ENCODE measurements at regions not wholly inside any gene's neighbourhood (a gene's known extent, or its start where the extent isn't known, plus 50 kb on each side); places are given as distances from the start of the nearest gene placed in this dataset.
"Not testable (repeated sequence)": the region's sequence is repeated elsewhere in the genome, so short reads cannot be mapped to it uniquely, and the experiment has no call there.

DNA sequence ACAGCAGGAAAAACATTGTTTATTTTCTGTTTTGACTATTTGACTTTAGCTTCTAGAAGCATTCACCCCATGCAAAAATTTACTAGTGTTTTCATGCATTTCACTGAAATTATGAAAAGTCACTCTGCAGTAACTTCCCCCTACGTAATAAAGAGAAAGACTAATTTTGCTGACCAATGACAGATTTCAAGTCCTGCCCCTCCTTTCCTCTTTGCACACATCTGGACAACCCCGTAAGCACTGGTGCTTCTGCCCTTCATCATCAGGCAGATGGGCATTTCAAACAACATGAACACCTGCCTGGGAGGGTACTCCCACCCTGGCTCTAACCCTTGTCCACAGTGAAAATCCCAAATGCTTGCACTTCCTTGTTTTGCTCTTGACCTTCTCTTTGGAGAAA is 815.0 kb upstream of the ID2 start:
- no peak for DNase-seq

DNA sequence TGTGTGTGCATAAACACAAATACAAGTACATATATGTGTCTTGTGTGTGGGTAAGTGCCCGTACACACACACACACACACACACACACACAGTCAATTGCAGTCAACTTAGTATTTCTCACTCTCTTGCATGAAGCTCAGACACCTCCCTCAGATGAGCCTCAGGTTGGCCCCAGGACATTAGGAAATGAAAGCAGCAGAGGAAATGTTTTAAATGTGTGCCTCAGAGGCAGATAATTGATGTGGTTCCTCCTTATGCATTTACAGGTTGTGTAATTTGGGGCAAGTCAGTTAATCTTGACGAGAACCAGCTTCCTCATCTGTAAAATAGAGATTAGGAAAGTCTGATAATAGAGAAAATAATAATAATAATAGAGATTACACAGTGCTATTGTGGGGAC is 814.0 kb upstream of the ID2 start:
- no peak for DNase-seq

DNA sequence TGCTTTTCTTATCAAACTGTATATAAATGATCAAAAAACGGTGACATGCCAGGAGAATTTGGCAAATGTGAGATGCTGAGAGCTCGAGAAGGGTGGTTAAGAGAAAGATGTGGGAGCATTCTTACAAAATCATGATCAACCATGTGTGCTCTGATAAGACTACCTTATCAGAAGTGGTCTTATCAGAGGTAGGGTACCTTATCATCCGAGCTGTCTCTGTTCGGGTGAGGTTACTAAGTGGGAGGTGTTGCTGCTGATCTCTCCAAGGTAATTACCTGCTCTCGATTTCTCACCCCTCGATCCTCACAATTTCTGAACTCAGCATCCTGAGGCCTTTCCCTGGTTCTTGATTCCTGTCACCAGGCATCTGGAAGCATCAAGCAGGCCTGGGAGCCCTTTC is 813.0 kb upstream of the ID2 start:
- DNase-seq: no peak

DNA sequence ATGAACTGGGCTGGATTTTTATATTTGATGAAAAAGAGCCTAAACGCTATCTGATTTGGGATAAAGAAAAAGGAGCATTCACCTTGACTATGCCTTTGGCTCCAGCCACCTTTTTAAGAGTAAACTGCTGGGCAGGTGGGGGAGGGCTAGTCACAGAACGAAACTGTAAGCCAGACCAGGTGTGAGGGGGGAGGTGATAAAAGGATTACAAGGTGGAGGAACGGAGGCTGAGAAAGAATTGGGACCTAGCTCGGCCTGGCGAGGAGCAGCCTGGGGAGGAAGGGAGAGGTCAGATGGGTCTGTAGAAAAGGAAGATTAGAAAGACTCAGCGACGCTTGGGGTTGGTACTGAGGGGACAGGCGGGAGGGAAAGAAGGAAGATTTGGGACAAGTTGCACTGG is 805.4 kb upstream of the ID2 start:
- not testable (repeated sequence) for DNase-seq

DNA sequence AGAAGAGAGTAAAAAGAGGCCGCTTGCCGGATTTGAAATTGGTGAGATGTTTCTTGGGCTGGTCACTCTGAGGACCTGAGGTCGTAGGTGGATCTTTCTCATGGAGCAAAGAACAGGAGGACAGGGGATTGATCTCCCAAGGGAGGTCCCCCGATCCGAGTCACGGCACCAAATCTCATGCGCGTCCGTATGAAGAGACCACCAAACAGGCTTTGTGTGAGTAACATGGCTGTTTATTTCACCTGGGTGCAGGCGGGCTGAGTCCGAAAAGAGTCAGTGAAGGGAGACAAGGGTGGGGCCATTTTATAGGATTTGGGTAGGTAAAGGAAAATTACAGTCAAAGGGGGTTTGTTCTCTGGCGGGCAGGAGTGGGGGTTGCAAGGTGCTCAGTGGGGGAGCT is 803.6 kb upstream of the ID2 start:
- not testable (repeated sequence) for DNase-seq

DNA sequence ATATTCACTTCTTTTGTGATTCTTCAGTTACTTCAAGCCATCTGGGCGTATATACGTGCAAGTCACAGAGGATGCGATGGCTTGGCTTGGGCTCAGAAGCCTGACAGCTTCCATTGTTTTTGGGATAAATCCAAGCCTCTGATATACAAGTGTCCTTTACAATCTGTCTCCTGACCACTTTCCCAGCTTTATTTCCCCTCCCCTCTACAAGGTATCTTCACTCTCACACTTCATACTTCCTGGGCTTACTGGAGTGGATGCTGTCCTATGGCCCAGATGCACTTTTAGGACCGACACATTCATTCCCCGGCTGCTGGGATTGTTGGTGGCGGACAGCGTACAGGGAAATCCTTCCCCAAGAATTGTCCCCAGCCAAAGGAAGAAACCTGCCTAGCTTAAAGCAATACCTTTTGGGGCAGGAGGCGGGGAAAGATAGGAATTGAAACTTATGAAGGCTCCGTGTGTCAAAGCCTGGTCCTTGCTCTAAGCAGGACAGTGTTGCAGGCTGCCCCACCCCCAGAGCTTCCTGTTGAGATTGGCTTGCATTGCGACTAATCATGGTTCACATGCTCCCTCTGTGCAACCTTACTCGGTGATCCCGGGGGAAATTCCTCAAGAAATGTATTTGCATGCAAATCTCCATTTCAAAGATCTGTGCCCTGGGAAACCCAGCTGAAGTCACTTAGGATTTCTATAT is 802.9 kb upstream of the ID2 start:
- DNase-seq: no peak

DNA sequence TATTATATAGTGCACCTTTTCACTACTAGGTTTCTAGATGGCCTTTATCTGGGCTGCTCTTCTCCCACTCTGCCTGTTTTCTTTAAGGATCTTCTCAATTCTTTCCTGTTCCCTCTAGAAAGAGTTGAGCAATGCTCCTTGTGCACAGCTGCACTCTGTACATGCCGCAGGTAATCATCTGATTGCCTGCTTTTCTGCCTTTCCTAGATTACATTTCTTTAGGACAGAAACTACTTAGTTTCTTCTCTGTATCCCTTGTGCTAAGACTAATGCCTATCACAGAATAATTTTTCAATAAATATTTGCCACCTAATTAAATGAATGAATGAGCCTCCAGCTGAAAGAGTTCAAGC is 802.4 kb upstream of the ID2 start:
- no peak for DNase-seq

DNA sequence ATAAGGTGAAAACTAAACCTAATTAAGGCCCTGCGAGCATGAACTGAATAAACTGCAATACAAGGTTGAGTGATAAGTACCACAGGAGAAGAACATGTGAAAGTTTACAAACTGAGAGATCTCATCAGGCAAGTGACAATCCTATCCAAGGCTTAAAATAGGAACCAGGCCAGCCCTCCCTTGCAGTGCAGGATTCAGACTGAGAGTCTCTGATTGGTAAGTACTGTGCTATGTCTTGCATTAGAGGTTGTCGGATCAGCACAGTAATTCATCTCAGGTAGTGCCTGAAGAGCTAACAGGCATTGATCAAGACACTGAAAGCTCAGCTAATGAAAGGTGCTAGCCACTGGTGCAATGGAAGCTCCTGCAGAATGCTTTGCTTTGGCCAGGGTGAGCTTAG is 801.7 kb upstream of the ID2 start:
- DNase-seq: no peak

DNA sequence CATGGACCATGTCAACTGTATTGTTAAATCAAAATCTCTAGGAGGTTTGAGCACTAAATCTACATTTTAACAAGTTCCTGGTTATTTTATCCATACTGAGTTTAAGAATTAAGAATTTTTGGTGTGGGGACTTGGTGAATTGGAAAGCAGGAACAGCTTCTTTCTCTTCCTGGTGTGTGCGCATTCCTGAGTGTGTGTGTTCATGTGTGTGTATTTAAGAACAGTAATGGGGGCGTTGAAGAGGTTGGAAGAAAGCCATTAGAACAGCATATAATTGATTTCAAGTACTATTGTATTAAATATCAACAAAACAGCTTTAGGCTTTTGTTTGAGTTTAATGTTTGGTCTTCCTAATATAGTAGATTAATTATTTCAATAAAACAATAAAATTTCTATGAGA is 801.3 kb upstream of the ID2 start:
- no peak for DNase-seq

DNA sequence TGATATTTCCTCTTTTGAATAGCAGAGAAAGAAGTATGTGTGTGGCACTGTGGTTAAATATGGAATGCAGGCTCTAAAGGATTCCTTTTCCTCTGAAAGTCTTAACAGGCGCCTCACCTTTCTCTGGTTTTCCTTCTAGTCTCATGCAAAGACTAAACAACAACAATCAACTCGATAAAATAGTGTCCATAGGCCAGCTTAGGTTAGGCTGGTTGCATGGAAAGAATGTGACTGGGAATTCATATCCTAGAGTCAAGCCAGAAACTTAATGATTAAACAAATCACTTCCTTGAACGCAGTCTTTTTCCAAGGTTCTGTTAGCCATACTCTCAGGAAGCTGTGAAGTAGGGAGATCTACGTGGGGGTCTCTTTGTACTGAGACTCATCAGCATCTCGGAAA is 800.8 kb upstream of the ID2 start:
- no peak for DNase-seq

DNA sequence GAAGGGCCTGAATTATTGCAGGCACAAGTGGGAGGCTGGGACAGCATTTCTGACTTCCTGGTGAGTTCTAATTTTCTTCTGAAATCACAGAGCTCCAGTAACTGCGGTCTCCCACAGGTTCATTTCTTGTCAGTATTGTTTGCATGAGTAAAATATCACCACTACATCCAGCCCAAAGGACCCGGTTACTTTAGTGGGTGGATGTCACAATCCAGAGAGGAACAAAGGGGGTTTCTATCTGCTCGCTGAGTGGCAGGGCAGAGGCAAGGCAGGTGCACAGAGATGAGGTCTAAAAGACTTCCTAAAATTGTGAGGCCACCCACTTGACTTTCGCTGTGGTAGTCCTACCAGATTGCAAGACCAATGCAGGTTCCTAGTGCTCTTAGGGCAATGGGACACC is 800.4 kb upstream of the ID2 start:
- DNase-seq: no peak

DNA sequence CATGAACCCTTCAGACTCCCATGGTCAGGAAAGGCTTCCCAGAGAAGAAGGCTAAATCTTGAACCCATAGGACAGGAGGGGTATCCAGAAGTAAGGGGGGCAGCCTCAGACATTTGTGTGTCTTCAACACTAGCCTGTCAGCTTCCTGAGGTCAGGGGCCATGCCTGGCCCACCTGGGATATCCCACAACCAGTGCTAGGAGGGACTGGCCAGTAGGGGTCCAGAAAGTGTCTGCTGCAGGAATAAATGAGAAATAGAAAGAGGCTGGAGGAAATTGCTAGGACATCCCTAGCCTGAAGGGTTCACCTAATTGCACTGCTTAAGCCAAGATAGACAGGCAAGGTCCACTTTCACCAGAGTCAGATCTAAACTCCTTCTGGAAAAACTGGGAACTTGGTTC is 799.6 kb upstream of the ID2 start:
- DNase-seq: no peak

DNA sequence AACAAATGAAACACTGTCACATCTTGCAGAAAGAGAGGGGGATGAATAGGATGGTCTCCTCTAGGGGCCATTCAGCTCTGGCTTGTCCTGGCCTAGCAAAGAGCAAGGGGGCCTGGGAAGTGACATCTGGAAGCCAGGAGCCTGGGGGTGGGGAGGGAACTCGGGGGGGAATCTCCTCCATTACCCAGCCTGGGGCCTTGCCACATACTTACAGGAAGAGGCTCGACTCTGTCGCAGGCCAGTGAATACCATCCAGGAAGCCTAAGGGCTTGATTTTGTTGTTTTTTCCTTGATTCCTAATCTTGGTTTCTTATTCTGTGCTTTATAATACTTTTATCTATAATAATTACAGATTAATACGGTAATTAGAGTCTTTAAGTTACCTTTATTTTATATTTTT is 797.5 kb upstream of the ID2 start:
- DNase-seq: no peak

DNA sequence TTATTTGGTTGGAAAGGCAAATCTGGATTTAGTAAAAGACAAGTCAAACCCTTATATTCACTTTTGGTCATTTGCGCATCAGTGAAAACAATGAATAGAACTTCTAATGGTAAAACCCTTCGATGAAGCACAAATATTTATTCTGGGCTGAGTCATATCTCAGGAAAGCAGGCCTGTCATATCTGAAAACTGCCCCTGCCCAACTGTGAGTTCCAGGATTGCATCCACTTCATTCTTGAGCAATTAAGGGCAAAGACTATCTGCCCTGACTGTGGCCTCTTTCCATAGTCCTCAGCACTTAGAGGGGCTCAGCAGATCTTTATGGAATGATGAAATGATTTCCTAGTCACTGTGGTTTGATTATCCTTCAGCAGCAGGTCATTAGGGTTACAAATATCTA is 795.2 kb upstream of the ID2 start:
- DNase-seq: no peak

DNA sequence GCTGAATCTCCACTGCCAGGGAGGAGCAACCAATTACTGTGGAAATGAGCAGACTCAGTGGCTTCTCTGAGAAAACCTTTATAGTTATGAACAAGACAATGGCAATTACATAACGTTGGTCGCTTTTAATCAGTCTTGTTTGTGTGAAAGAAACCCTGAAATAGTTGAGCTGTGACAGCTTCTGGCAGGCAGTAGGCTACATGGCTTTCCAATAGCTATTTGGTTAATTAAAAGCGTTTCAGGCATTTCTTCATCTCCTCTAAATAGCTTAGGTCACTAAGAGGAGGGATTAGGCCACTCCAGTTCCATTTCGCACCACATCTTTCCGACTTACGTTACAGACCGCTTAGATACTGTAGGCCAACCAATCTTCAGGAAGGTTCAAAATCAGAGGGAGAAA is 794.4 kb upstream of the ID2 start:
- no peak for DNase-seq

DNA sequence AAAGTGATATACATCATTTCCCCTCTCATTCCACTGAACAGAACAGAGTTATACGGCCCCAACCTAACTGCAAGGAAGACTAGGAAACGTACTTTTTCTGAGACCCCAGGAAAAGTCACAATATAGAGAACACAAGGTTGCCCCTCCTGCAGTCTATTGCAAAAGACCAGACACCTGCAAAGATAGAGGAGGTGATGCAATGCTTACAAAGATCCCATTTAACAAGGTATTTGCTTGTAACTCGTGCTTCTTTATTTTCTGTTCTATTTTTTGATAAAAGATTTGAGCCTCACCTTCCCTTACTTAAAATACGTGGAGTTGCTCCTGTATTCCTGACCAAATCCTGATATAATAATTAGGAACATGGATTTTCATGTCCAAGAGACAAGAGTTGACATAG is 793.0 kb upstream of the ID2 start:
- DNase-seq: no peak

DNA sequence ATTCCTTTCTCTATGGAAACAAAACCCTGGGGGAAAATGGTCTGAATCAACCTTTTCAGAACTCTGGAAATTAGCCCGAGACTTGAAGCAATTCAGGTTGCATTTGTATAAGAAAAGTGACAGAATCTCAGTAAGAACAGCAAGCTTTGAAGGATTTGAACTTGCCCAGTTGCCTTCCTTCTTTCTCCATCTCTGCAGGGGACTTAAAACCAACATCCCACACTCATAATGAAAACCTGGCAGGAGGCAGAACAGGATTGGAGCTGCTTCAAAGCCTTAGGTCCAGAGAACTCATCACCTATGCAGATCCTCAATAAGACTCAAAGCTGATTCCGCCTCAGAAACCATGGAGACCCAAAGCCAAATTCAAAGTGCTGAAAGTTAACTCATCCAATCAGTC is 790.5 kb upstream of the ID2 start:
- no peak for DNase-seq

DNA sequence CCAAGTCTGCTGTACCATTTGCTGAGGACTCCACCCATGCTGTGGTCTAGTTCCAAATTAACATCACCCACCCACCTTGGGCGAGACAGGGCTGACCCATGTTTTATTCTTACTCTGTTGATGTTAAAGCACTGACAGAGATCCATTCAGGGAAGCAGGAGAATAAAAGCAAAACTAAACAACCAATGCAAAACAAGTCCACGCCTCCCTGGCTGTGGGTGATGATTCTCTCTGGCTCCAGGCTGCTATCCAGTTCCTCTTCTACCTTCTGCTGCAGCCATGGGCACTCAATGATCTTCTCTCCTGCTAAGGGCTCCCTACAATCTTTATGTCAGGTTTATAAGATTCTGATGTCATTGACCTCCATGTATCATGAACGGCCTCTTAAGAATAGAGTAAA is 786.6 kb upstream of the ID2 start:
- DNase-seq: no peak

DNA sequence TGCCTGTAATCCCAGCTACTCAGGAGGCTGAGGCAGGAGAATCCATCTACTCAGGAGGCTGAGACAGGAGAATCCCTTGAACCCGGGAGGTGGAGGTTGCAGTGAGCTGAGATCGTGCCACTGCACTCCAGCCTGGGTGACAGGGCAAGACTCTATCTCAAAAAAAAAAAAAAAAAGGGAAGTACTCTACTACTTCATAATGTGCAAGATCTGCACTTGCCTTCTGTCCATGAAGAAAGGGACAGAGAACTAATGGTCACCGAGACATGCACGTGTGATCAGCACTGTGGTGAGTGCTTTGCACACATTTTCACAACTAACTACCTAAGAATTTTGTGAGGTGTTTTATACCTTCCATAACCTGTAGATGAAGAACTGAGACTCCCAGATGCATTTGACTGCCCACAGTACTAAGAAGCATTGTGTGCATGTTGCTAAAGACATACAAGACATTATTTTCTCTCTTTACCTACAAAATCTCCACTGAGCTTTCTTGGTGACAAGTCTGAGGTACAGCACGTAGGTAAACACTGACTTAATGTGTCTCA is 784.8 kb upstream of the ID2 start:
- DNase-seq: no peak

DNA sequence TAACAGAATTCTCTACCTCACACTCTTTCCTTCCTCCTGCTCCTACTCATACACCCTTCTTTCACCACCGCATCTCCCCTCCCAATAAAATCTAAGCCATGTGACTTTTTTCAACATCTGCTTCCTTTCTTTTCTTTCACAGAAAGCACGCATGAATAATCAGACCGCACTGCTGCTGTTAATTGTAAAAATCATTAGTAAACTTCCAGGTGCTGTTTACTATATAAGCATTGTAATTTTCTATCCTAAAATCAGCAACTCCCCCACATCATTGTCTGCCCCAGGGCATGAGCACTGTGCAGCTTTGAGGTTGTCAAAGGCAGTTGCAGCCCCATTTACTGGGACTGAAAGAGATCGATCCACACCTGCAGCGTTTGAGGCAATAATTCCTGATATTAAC is 782.6 kb upstream of the ID2 start:
- no peak for DNase-seq

DNA sequence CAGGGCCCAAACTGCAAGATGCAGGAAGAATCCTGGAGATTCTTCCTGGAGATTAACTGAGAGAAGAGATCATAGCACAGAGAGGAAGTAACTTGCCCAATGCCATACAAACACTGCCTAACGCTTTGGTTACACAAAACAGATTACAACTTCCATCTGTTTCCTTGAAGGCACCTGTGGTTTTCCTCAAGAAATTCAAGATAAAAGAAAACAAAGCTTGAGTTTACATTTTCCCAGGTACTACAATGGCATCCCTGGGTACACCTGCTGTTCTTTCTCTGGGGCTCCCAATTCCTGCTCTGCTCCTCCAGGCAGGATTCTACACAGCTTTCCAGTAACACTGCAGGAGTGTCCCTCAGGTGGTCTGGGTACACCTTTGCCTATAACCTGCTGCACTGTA is 781.9 kb upstream of the ID2 start:
- no peak for DNase-seq

DNA sequence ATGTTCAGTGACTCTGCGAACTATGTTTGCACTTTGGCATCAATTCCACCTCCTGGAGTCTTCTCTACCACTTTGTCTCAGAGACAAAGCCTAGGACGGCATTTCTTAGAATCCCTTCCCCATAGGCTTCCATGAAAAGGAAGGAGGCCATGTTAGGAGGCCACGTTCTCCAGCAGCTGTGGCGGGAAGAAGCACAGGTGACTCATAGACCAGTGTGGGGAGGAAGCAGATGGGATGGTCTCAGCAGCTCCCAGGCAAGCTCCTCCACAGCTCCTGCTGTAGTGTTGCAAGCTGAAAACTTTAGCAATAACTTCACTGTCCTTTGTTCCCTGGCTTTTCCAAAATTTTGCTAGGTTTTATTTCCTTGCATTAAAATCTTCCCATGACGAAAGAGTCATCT is 781.3 kb upstream of the ID2 start:
- no peak for DNase-seq

DNA sequence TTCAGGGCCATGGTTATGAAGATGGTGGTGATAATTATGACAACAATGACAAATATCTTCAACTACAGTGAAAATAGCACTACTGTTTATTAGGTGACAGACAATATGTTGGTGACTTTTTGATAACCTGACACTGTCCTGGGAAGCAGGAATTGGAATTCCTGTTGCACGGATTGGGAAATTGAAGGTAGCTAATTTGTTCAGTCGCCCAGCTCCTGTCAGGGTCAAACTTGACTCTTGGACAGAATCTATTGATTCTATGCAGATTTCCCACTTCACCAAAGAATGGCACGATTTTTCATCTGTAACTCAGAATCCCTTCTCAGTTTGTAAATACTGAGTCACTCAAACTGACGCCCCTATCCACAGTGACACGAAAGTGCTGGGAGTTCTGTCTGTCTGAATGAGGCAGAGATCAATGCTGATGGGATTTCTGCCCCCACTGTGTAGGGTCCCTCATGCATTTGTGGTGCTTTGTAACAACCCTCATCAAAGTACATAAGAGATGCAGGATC is 779.5 kb upstream of the ID2 start:
- no peak for DNase-seq

DNA sequence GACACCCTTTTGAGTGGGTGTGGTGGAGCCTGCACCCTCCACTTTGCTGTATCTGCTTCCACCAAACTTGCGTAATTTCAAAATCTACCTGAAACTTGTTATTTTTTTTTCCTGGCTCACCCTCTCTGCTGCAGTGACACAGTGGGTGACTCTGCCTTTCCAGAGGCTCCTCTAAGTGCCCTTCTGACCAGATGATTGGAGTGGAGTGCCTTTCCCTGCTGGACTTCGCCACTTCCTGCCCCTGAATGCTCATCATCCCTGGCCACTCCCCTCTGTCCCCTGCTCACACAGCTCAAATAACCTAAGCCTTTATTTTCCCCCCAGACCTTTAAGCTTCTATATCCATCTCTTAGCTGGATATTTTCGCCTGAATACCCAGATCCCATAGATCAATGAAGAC is 777.5 kb upstream of the ID2 start:
- DNase-seq: no peak

DNA sequence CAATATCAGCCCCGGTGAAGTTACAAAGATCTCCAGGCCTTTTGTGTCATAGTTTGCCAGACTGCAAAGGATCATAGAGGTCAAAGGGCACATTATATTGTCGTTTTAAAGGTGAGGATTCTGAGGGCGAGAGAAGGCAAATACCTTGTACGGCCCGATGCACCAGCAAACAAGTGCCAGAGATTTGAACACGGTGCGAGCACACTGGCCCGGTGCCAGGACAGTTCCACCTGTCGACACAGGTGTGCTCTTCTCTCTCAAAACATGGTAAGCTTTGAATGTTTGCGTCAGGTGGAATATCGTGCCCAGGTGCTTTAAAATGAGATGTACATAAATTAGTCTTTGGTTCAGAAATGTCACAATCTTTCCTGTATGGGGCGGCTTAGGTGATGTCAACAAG is 776.1 kb upstream of the ID2 start:
- no peak for DNase-seq
